Activated CD4-positive, alpha-beta T cell treated with anti-CD3 and anti-CD28 coated beads, Interleukin-2, amount 50 U/mL, for 1 hour (primary cell): ENCODE measurements at regions not wholly inside any gene's neighbourhood (a gene's known extent, or its start where the extent isn't known, plus 50 kb on each side); places are given as distances from the start of the nearest gene placed in this dataset.
"Not testable (repeated sequence)": the region's sequence is repeated elsewhere in the genome, so short reads cannot be mapped to it uniquely, and the experiment has no call there.

Experiments used
- DNase-seq: peaks from one replicate; pipeline ENCODE4 v3.0.0-alpha.2; 2020

DNA sequence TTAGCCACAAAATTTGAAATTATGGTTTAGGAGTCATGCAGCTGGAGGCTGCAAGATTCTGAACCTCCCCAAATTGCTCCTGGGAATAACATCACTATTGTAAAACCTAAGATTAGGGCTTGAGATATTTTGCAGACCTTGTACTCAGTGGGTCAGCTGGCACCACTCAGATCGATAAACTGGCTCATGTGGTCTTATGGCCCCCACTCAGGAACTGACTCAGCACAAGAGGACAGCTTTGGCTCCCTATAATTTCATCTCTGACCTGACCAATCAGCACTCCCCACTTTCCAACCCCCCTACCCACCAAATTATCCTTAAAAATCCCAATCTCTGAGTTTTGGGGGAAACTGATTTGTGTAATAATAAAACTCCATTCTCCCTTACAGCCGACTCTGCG is 161.6 kb downstream of the BRMS1L start:
- no peak for DNase-seq

DNA sequence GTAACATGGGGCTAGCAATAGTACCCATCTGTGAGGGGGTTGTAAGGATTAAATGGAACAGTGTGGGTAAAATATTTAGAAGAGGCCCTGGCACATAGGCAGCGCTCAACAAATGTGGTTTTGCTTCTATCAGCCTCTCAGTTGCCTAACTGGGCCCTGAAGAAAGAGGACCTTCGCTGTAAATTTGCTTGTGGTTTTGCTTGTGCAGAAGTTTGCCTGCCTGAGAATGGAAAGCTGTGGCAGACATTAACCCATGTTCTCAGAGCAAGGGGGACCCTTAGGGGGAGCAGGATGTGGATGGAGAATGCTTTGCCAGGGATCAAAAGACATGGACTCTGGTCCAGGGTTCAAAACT is 160.1 kb downstream of the BRMS1L start:
- DNase-seq = no peak

DNA sequence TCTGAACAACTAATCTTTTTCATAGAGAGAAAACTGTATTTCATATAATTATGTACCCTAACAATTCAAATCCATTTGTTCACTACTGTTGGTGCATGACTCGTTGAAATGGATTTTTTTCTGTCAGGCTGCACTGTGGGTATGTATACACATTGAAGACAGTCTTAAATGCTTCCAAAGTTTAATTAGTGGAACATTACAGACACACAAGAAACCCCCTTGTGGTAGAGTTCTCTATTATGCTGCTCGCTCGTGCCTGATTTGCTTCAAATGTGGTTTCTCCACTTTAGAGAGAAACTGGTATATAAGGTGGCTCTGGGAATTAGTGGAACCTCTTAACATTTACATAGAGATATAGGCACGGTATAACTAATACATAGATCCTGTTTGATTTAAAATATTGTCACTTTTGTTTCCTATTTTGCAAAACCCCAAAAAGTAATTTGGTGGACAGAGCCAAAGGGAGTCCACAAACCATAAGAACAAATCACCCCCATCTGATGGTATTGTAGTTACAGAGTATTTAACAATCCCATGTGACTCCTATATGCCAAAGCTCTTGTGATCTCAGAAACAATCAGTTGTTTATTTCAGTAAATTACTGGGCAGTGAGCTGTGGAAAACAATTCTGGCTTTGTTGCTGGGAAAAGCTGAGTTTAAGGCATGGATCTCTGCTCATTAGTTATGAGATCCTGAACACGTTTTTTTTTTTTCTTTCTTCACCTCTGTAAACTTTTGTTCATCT is 159.5 kb downstream of the BRMS1L start:
- DNase-seq = no peak

DNA sequence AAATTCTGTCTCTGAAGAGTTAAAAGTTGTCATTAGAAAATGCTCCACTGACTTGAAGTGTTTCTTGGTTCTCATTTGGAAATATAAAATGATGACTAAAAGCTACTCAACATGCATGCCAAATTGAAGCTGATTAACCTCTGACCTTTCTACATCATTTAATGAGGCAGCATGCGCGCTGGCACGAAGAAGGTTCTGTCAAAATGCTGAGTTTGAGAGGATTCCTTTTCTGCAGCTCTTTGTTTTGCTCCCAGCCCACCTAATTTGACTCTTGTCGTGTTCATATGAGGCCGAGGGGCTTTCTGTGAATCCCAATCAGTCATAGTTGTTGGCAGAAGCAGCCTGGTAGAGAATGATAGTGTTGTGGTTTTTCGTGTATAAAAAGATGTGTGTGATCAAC is 153.4 kb downstream of the BRMS1L start:
- no peak for DNase-seq

DNA sequence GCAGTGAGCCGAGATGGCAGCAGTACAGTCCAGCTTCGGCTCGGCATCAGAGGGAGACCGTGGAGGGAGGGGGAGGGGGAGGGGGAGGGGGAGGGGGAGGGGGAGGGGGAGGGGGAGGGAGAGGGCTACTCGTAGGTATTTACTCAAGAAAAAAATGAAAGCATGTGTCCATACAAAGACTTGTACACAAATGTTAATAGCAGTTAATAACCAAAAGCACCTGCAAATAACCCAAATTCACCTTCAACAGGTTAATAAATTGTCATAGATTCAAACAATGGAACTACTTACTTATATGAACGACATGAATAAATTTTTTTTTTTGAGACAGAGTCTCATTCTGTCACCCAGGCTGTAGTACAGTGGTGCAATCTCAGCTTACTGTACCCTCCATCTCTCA is 152.4 kb downstream of the BRMS1L start:
- DNase-seq = no peak

DNA sequence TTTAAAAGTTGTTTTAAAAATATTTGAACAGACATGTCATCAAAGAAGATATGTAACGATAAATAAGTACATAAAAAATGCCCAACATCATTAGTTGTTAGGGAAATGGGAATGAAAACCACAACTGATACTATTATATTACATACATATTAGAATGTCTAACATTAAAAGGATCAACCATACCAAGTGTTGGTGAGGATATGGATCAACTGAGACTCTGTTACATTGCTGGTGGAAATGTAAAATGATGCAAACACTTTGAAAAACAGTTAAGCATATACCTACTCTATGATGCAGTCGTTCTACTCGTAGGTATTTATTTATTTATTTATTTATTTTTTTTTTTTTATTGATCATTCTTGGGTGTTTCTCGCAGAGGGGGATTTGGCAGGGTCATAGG is 149.7 kb downstream of the BRMS1L start:
- no peak for DNase-seq

DNA sequence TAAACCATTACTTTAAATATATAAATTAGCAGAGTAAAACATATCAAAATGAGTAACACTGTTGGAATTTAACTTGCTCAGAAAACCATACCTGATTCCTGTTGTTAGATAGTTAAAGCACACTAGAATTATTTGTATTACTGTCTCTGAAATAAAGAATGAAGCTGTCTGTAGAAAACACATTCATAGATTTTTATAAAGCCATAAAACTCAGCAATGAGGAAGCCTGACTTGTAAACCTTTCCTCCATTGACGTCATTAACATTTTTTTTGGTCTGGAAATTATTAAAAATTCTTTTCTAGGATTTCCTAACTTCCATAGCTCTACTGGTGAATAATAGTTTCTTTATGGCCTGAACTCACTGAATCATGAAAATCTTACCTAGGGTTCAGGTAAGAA is 147.6 kb downstream of the BRMS1L start:
- DNase-seq = no peak

DNA sequence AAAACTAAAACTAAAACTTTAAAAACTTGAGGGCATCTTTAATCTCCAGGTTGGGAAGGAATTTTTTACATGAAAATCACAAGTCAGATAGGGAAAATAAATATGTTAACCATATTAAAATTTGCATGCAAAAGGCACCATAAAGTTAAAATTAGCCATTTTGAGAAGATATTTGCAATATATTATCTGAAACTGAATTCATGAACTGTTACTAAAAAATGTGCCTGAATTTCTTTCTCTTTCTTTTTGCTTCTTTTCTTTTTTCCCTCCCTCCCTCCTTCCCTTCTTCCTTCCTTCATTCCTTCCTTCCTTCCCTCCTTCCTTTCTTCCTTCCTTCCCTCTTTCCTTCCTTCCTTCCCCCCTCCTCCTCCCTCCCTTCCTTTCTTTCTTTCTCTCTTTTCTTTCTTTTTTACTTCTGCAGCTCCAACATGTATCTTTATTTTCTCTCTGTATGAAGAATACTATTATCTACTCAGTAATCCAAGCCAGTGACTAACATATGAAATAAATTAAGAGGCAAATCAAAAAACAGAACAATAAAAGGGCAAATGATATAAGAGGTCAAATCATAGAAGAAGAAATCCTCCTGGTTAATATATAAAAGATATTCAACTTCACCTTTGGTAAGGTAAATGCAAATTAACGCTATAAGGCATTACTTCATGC is 146.0 kb downstream of the BRMS1L start:
- no peak for DNase-seq

DNA sequence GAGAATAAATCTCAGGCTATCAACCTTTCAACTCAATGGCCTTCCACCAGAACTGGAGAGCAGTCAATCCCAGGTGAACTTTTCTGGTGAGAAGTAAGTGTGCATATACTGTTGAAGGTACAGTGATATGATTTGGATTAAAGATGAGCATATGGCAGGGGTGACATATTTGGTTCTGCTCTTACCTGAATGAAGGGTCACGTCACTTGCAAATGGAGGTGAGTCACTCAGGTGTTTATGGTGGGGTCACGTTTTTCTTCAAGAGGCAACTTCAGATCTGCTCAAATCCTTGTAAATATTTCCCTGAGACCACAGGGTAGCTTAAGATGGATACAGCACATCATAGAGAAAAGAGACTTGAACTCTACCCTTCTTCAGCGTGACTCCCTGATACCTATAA is 143.2 kb downstream of the BRMS1L start:
- no peak for DNase-seq

DNA sequence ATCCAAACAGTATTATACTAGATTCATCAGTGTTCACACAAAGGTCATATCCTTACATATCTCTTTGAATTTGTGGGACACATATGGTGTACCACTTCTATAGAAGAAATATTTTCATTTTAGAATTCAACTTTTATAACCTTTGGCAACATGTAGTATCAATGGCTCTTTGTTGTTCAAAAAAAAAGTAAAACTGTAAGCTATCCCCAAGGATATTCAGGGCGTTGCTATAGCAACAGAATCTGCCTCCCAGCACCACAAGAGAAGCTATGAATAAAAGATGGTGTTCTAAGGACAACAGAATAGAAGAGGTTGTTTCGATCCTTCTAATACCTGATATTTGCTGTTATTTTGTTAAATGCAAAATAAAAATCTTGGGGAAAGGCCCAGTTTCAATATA is 139.3 kb downstream of the BRMS1L start:
- DNase-seq = no peak

DNA sequence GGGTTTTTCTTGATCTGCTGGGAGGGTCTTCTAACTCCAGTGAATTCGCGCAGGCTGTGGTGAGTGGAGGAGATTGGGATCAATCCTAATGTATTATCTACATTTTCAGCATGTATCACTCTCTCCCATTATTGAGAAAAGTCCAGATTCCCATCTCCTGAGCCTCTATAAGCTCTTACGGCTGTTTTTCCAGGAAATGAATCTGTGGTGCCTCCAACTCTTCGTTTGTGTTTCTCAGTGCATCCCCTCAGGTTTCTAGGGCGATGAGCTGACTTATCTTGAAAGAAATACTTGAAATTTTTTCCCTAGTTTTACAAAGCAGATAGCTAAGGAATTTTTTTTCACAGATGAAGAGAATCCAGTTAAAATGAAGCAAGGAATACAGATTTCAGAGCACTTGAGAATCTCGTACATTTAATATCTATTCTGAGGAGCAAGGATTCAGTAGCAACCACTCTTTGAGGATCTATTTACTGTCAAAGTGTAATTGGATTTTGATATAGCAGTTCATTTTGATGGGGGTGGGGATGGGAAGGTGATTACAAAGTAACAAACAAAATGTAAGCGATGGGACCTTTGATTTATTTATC is 138.7 kb downstream of the BRMS1L start:
- DNase-seq = no peak

DNA sequence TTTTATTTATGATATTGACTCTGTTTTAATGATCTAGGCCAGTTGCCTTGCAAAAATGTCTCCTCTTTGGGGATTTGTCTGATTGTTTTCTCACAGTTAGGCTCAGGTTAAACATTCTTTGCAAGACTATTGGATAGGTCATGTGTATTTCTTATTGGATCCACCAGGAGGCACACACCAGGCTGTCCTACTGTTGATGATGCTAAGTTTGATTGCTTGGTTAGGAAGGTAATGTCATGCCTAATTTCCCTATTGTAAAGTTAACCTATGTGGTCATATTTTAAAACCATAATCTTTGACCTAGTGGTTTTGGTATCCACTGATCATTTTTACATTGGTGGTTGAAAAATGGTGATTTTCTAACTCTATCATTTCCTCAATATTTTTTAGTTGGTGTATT is 137.1 kb downstream of the BRMS1L start:
- DNase-seq = no peak

DNA sequence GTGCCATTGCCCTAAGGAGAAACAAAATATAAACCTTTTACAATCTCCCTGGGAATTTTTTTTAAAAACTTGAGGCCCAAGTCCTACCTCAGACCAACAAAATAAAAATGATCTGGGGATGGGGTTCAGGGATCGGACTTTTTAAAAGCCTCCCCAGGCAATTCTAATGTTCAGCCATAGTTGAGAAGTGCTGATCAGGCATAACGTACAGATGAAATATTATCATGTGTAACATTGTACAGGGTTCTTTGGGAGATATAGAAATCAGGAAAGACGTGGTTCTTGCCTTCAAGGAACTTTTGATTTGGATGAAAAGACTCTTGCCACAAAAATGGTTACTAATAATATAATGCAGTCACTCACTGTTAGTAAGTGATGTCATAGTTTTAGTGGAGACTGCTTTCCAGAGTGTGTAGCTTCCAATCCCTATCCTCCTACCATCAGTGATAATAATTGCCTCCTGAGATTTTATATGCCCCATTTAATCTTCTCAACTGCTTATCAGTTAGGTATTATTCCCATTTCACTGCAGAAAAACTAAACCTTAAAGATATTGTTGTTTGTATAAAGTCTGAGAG is 135.6 kb downstream of the BRMS1L start:
- no peak for DNase-seq

DNA sequence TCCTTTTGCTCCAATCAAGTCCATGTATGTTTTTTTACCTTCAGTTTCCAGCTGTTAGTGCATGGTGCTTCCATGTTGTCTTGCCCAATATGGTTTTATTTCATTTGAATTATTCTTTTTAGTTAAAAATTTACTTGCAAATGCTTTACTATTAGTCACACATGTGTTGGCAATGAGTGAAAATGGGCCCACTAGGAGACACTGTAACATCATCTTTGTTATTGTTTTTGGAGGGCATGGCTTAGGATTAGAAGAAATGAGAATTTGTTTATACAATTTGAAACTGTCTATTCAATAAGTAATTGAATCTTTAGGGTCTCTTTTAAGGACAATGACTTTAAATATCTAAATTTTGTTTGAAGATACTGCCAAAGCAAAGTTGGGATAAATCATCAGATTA is 133.7 kb downstream of the BRMS1L start:
- no peak for DNase-seq

DNA sequence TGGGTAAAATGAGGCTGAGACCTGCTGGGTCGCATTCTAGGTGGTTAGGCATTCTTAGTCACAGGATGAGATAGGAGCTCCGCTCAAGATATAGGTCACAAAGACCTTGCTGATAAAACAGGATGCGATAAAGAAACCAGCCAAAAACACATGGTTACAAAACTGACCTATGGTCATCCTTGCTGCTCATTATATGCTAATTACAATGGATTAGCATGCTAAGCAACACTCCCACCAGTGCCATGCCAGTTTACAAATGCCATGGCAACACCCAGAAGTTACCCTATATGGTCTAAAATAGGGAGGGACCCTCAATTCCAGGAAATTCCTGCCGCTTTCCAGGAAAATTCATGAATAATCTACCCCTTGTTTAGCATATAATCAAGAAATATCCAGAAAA is 132.4 kb downstream of the BRMS1L start:
- no peak for DNase-seq

DNA sequence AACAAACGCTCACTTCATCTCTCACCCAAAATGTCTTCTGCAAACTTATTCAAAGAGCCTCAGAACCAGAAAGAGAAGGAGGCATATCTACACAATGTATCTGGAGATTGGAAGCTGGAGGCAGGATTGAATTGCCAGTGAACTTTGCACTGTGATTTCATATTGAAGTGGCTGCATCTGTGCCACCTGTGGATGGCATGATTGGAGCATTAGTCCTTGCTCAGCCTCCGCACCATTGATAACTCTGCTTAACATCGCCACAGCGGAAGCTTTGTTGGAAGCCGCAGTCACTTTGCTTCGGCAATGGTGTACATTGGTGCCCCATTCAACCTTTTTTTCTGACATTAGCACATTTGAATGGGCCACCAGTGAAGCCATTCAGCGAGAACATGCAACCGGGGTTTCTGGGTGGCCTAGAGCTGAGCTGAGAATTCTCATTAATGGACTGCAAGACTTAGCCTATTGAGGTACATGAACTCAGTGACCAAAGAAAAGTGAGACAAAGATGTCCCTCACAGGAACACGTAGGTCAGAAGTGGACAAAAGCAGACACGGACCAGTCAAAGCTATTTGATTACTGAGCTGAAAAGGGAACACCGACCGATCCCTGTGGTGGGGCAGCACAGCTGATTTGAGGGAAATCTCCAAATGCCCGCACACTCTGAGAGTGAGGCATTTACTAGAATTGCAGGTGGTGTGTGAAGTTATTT is 130.4 kb downstream of the BRMS1L start:
- DNase-seq = no peak

DNA sequence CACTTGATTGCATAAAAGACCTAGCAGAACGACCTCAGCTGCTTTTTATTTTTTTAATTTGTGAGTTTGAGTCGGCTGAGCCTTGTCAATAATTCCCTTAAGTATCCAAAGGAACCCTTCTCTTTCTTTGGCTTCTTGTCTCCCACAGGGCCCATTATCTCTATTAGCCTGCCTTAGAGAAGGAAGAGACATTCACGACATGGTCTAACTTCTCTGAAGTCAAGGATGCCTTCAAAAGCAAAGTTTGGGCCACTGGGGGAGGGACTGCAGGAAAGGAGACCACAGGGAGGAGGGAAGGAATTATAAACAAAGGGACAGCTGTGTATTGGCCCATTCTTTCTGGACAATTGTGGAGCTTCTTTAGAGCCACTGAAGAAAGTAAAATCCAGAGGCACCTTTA is 126.4 kb downstream of the BRMS1L start:
- DNase-seq = no peak

DNA sequence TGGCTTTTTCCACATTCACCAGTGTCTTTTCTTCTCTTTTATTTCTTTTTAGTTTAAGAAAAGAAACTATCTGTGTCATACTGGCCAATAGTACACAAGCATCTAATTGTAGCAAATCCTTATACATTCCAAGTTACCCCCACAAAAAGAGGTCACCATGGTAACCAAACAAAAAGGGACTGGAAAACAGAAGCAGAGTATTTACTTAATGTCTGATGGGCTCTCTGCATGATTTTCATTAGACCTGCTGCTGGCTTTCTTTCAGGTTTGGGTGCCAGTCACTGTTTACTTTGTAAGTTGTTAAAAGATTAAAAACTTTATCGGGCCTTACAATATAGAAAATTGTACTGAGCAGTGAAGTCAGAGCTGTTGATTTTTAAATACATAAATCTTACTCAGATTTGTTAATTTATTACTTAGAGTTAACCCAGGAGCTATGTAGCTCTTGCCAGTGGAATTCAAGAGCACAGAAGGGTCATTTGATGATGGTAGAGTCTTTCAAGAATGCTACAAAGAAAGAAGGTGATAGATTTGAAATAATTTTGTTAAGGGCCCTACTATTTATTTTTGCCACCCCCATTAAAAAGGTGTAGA is 123.9 kb downstream of the BRMS1L start:
- no peak for DNase-seq

DNA sequence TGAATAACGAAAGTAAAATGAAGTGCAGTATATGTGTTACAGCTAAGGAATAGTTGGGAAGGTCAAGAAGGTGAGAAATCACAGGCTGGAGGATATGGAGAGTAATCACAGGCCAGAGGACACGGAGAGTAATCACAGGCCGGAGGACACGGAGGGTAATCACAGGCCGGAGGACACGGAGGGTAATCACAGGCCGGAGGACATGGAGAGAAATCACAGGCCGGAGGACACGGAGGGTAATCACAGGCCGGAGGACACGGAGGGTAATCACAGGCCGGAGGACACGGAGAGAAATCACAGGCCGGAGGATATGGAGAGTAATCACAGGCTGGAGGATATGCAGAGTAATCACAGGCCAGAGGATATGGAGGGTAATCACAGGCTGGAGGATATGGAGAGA is 121.8 kb downstream of the BRMS1L start:
- not testable (repeated sequence) for DNase-seq

DNA sequence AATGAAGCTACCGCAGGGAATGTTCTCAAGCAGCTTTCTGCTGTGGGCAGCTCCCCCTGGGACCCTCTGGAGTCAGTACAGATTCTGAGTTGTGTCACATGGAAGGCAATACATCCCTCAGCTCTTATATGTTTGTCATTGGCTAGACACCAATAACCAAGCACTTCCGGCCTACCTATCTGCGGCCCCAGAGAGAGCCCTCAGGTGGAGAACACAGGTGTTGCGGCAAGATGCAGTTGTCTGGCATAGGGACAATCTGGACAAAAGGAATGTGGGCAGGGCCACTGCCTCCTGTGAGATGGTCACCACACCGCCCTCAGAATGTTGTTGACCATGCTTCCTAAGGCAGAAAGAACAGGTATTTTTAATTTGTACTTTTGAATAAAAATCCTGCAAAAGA is 118.7 kb downstream of the BRMS1L start:
- DNase-seq = no peak

DNA sequence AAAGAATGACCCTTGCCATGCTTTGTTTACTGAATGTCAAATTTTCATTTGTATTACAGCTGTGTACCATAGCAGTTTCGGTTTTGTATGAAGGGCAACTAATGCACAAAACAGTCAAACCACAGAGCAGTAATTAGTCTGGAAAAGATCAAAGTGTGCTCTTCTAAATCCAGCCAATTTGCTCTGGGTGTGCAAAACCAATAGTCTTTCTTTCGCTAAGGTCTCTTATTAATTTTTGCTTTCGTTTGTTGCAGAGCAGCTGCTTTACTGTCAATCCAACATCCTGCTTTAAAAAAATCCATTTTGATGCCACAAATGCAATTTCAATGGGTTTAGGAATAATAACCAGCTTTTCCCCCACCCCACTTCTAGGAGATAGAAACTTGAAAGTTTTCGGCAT is 114.2 kb downstream of the BRMS1L start:
- no peak for DNase-seq

DNA sequence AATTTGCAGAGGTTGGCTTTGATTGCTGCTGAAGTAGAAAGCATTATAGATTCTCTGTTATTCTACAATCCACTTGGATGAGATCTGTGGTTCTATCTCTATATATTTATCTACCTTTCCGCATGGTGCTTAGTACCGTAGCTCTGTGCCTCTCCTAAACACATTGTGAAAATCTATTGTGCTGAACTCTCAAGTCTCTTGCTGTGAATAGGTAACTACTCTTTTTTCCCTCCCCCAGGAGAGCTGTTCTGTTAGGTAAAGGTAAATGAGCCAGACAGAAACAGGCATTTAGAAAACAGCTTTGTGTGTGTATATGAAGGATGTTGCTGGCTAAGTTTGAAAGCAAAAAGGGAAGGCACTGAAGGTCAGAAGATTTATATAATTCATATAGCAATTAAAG is 112.6 kb downstream of the BRMS1L start:
- no peak for DNase-seq

DNA sequence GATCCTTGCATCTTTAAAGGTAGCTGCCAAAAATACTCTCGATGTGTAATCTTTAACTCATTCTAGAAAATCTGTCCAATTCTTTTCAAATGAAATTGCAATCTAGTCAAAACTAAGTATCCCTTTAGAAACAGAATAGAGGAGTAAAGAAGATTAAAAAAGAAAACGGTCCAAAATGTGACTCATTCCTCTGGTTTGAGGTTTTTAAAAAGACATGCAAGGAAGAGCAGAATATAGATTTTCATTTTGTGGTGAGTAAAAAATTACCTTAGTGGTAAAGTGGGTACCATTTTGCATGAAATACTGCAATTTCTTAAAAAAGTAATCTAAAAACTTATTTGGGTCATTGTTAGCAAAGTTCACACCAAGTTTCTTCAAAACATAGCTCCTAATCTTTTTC is 108.4 kb downstream of the BRMS1L start:
- DNase-seq = no peak
